NCI-H146 treated with DMSO at 0.1 percent for 48 hours (cell line): ENCODE measurements at regions not wholly inside any gene's neighbourhood (a gene's known extent, or its start where the extent isn't known, plus 50 kb on each side); places are given as distances from the start of the nearest gene placed in this dataset.

Experiments used
- DNase-seq: peaks from one replicate; lab custom pipeline; 2025; ENCODE audit not compliant: unreplicated experiment; lab: John Stamatoyannopoulos, UW

DNA sequence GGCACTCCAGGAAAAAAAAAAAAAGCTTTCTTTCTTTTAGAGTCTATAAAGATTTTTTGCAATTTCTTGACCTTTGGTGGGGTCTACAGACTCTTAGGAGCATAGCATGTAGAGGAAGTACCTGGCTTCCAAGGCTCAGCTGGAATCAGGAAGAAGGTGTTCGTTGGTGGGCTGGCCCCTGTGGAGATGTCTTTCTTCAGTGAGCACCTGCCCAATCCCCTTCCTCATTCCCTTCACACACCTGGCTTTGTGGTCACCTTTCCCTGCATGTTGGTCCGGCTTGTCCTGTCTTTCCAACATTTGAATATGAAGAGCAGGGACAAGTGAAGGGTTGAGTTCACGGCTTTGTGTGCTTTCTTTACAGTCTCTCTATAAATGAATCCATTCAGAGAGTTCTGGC, 352.4 kb downstream of the HAPSTR1 start:
- no peak for DNase-seq

DNA sequence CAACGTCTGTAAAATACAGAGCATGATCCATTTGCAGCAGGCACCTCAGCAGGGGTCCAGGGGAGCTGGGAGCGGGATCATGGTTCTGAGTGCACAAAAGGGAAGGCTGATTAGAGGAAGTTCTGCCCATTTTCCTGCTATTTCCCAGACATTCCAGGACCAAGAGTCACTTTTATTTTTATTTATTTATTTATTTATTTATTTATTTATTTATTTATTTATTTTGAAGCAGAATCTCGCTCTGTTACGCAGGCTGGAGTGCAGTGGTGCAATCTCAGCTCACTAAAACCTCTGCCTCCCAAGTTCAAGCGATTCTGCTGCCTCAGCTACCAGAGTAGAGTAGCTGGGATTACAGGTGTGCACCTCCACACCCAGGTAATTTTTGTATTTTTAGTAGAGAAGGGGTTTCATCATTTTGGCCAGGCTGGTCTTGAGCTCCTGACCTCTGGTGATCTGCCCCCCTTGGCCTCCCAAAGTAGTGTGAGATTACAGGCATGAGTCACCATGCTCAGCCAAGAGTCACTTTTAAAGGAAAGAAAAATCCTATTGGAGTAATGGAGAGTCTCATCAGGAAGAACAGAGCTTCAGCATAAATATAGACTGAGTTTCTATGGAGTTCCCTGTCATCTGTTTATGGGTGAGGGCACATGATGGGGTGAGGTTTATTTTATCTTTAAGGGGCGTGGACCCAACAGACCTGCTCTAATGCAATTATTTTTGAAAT, 355.2 kb downstream of the HAPSTR1 start:
- DNase-seq: no peak

DNA sequence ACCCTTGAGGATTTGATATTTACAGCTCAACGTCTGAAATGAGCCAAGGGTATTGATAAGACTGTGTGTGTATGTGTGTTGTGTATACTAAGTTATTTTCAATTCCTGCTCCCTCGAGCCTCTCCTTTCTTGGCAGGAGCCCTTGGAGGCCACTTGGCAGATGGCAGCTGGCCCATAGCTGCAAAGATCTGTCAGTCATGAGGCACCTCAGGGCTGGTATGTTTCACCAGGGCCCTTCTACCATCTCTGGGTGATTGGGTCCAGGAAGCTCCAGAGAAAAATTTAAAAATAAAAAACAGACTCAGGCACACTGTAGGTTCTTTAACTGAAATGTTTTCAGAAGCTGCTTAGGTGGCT, 355.7 kb downstream of the HAPSTR1 start:
- no peak for DNase-seq

DNA sequence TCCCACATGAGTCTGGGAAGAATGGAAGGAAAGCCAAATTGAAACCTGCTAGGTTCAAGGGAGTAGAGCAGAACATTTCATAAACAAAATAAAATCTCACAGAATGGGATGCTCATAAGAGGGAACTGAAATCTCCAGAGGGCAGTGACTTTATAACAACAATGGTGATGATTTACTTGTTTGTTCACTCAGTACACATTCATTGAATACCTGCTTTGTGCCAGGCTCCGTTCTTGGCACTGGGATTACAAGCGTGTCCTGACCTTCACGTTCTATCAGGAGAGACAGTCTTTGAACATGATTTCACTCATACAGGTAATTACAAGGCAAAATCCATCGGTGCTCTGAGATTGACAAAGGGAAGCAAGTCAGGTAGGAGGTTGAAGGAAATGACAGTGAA, 356.3 kb downstream of the HAPSTR1 start:
- no peak for DNase-seq

DNA sequence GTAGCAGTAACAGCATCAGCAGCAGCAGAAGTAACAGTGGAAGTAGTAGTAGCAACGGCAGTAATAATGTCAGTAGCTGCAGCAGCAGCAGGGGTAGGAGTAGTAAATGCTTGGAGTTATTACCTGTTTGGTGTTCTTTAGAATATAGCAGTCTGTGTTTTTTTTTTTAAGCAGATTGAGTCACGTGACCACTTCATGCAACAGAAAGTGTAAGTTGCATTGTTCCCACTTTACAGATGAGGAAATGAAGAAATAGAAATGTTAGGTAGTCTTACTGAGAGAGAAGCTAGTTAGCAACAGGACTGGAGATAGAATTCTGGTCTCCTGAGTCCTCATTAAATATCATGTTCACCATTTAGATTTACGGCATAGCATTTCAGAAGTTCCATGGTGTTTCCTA, 358.2 kb downstream of the HAPSTR1 start:
- DNase-seq: no peak

DNA sequence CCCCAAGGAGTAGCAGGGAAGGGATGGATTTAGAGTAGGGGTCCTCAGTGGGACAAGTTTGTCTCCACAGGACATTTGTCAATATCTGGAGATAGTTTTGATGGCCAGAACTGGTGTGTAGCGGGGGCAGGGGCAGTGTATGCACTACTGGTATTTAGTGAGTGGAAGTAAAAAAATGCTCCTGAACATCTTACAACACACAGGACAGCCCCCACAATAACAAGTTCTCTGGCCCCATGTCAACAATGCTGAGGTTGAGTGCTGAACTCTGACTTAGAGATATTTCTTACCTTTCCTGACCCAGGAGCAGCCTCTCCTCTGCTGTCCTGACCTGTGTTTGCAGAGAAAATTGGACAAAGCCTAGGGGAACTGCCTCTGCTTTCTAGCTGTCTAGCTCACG, 365.8 kb downstream of the HAPSTR1 start:
- DNase-seq: no peak

DNA sequence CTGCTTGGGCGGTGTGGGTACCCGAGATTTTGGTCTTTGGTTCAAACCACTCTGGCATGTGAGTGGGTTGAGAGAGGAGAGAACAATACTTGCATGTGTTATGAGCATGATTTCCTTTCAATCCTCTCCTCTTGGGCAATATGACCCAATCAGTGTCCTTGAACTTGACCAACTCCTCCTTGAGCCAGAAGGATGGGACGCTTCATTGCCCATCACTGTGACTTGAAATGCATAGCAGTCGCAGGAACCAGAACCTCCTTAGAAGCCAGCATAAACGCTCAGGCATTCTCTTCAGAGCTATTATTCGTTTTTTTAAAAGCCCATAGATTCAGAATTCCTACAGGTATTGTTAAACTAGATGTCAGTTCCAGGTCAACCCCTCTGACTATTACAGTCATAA, 367.4 kb downstream of the HAPSTR1 start:
- DNase-seq: no peak

DNA sequence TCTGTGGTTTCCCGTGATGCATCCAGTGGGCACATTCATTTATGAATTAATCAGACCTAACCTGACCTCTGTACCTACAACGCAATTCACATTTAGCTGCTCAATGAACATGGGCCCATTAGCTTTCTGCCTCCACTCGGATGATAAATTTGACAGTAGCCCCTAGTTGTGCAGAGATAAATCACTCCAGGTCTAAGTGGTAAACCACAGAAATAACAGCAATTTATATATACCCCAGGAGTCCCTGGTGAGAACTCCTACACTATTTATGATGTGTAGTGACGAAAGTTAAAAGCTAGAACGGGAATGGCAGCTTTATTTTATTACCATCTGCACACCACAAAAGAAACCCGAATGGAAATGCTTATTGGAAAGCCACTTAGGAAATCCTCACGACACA, 371.5 kb downstream of the HAPSTR1 start:
- DNase-seq: no peak

DNA sequence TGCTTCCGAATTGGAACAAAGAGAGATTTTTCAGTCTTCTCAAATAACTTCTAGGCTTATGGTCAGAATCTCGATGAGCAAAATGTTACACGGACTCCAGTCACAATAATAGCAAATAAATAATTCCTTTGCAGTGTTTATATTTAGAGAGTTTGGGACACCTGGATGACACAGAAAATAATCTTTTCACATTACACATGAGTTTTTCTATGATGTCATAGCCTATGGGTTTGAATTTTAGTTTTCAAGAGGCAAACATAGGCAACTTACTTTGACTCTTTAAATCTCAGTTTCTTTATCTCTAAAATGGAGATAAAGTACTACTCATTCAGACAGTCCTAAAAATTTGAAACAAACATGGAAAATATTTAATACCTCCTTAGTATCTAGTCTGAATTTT, 372.0 kb downstream of the HAPSTR1 start:
- no peak for DNase-seq

DNA sequence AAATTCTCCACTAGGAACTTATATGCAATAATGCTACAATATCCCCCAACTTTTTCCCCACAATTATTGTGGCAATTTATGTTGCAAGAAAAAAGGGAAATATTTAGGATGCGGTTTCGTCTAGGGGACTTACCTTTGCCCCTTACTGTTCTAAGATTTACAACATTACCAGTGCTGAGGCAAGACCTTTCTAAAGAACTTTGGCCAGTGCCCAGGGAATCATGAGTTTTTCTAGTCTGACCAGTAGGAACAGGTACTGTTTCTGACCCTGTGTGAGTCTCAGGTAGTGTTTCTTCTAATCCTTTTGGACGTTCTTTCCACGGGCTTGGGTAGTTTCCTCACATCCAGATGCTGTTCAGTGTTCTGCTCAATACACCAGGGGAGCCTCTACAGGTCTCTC, 373.7 kb downstream of the HAPSTR1 start:
- no peak for DNase-seq

DNA sequence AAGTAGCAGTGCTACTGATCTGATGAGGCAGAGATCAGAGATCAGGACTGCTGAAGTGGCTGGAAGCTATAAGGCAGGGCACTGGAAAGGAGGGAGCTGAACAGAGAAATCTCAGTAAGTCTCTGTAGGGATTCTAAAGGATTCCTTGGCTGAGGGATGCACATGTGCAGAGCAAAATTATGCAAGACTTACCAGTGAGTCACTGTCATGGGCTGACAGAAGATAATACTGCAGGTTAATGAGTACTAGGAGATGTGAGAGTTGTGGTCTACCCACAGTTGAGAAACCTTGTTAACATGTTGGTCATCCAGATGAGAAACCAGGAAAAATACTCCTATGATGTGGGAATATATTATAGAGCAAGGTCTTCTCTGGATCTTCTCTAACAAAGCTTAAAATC, 378.1 kb downstream of the HAPSTR1 start:
- DNase-seq: no peak

DNA sequence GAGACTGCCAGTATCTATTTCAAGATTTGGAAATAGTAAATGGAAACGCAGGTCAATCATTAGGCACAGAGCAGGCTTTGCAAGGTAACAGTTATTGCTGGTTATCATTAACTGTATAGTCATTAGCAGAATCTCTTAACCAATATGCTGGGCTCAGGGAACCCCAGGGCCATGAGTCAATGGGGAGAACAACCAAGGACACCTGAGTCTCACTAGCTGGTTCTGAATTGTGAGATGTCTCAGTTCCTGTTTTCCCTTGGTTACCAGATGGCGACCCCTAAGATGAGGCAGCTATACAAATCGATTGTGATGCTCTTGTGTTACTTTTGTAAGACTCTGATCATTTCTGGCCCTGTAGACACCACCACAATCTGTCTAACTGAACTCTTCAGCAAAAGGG, 385.3 kb downstream of the HAPSTR1 start:
- DNase-seq: no peak

DNA sequence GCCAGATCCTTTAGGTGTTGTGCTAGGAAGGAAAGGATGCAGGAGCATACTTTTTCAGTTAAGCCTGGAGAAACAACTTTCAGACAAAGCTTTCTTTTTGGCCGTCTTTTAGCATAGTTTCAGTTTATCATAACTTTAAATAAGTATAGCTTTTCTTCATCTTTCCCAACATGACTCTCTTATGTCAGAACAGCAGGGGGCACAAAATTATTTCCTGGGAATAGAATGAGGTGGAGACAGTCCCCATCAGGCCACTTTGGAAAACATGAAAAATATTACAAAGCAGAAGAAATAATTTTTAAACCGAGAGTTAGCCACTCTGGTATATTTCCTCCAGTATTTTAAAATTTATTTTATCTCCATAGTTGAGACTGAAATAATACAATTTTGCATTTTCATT, 387.6 kb downstream of the HAPSTR1 start:
- no peak for DNase-seq

DNA sequence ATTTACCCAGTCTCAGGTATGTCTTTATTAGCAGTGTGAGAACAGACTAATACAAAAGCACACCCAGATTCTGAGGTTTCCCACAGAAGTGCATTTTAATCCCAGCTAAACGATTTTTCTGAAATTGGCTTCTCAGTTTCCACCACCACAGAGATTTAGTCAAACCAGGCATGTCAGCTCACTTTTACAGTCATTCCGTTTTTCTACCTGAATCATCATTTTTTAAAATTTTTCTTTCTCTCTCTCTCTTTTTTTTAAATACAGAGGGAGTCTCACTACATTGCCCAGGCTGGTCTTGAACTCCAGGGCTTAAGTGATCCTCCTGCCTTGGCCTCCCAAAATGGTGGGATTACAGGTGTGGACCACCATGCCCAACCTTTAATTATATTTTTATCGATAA, 389.1 kb downstream of the HAPSTR1 start:
- DNase-seq: no peak

DNA sequence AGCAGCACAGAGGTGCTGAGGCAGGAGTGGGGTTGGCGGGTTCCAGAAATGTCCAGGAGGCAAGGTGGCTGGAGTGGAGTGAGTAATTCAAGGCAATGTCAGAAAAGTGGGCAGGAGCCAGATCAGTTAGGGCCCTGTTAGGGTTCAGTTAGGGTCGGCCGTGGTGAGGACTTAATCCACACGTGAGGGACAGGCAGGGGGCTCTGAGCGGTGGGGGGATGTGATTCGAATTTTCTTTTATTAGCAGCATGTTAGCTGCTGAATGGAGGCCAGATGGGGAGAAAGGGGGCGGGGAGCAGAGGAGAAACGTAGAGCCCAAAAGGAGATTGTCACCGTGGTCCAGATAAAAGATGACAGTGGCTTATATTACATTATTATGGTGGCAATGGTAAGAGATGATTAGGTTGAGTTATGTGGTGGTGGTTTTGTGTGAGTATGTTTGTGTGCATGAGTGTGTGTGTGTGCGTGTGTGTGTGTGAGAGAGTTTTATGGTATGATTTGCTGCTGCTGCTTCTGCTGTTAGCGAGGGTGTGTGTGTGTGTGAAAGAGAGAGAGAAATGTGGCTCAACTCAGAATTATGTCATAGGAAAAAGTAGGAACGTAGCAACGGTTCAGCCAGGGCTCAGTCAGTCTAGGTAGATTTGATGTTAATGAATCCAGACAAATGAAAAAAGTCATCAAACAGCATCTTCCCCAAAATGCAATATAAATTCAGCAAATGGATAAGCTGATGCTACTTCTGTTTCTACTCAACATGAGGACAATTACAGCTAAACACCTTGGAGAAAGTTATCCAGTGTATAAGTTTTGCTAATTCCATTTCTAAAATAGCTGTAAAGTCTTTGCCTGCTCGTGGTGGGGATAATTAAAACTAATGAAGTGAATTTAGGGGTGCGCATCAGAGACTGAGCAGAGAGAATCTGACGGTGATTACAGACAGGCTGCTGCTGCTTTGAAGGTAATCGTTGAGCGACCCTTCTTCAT, 390.6 kb downstream of the HAPSTR1 start:
- DNase-seq: no peak

DNA sequence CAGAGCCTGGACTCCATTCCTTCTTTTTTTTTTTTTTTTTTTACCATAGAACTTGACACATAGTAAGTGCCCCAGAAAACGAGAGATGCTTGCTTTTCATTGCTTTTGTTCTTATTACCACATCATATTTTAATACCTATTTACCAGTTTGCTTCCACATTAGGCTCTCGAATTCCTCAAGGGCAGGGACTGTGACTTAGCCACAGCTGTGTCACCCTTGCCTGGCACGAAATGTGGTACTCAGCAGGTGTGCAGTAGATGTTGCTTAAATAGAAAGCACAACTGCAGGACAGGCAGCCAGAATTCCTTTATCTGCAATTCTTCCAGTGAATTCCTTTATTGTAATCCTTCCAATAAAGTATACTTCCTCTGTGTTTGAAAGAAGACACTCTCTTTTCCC, 393.0 kb downstream of the HAPSTR1 start:
- no peak for DNase-seq

DNA sequence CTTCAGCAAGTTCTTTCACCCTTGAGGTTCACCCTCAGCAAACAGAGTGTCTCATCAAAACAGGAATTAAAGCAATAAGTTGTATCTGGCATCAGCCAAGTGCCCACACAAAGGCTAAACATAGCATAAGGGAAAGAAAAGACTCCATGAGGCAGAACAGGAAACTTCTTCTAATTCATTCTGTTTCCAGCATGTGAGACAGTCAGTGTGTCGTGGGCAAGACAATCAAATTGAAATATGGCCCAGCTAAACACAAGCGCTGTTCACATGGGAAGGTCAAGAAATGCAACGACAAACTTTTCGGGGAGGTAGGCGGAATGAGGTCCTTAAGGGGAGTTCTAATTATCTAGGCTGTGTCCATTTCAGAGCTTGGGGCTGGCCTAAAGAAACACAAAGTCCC, 393.4 kb downstream of the HAPSTR1 start:
- no peak for DNase-seq

DNA sequence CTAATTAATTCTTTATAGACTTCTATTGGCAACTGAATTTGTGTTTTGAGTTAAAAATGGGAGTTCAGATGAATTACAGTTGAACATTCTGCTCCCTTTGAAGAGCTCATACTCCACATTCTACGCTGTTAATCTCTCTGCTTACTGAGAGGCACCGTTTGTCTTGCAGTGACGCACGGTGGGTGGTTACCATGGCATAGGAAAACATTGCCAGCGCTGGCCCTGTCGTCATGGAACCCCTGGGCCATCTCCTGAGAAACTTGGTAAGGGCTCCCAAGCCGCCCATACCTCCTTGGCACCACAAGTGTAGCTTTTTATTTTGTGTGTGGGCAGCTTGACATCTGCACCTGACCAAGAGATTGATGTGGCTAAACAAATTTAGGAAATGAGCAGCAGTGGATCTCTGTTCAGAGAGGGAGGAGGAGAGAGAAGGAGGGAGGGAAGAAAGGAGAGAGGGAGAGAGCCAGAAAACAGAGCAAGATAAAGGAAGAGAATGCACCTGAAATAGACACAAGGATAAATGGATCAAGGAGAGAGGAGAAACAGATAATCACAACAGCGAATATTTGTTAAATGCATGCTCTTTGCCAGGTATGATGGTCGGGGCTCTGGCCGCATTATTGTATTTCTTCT, 398.5 kb downstream of the HAPSTR1 start:
- DNase-seq: no peak

DNA sequence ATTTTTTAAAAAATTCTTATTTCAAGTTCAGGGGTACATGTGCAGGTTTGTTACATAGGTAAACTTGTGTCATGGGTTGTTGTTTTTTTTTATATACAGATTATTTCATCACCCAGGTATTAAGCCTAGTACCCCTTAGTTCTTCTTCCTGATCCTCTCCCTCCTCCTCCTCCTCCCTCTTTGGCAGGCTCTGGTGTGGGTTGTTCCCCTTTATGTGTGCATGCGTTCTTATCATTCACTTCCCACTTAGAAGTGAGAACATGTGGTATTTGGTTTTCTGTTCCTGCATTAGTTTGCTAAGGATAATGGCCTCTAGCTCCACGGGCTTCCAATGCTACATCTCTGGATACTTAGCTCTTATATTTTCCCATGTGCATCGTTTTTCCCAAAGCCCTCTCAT, 404.4 kb downstream of the HAPSTR1 start:
- no peak for DNase-seq

DNA sequence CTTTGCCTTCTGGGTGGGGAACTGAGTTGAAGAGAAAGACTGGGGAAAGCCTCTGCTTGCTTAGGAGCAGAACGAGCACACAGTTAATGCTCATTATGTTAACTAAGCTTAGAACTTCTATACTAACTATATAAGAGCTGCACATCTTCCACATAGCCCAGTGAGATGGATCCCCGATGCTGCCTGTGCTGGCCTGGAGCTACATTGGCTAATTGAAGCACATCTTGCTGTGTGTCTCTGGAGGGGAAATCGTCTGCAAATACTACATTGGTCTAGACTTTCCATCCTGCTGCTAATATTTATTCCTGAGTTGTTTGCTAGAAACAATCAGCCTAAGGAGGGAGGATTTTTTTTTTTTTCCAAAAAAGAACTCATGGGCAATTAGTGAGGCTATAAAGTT, 406.3 kb downstream of the HAPSTR1 start:
- no peak for DNase-seq

DNA sequence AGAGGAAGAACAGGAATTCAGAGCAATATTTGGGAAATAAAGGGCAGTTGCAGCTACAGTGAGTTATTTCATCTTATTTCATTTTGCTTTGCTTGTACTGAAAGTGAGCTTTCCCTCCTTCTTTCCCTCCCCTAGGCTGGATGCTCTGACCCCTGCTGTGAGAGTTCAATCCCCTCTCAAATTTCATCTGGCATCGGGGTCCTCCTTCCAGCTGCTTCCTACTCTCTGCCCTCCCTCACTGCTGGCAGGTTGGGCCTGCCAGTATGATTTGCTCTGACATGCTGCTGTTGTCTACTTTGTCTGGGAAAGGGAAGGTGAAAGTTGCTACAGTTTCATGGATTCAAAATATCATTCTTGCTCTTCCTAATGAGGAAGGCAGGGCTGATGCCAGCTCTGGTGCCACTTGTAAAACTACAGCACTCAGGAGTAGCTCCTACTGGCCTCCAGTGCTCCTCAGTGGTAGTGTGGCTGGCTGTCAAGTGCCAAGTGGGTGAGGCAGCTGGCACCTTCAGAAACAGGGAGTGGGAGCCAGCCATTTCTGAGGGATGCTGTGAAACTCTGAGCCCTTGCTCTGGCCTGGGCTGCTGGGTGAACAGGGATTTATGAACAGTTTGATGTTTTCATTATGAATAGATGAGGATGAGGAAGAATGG, 408.6 kb downstream of the HAPSTR1 start:
- DNase-seq: no peak
